Uterus (tissue), 3 donors: ENCODE measurements at regions not wholly inside any gene's neighbourhood (a gene's known extent, or its start where the extent isn't known, plus 50 kb on each side); places are given as distances from the start of the nearest gene placed in this dataset.

Experiments used
- DNase-seq, 2 donors: peaks; one replicate each; pipeline ENCODE4 v3.0.0-alpha.2; 2019 to 2020
- H3K27ac ChIP-seq, 2 donors: fragments of 200-600 bp; sonication (generic); 1 replicate in 1 of 2; 2 replicates in 1 of 2; pipeline ENCODE4 v1.5.1; 2016 to 2018
- H3K27me3 ChIP-seq, 2 donors: fragments of 200-600 bp; sonication (generic); one replicate each; pipeline ENCODE4 v1.5.1; 2018 to 2019; ENCODE audit warnings: control low read depth in 1 of 2
- H3K36me3 ChIP-seq, 2 donors: fragments of 200-600 bp; sonication (generic); one replicate each; pipeline ENCODE4 v1.5.1; 2019; ENCODE audit warnings: control low read depth in 1 of 2
- H3K4me1 ChIP-seq, 2 donors: fragments of 200-600 bp; sonication (generic); one replicate each; pipeline ENCODE4 v1.5.1; 2018 to 2019; ENCODE audit warnings: control low read depth in 1 of 2
- H3K4me3 ChIP-seq, 2 donors: fragments of 200-600 bp; sonication (generic); 1 replicate in 1 of 2; 2 replicates in 1 of 2; pipeline ENCODE4 v1.5.1; 2018 to 2019; ENCODE audit warnings: mild to moderate bottlenecking in 1 of 2
- H3K9me3 ChIP-seq, 2 donors: fragments of 200-600 bp; sonication (generic); one replicate each; pipeline ENCODE4 v1.5.1; 2019; ENCODE audit warnings: control low read depth in 1 of 2
- CTCF ChIP-seq, 4 experiments: fragments of 200-600 bp in 2 of 4; fragments of 450-650 bp in 2 of 4; sonication (generic) in 2 of 4; IDR thresholded peaks; one replicate each; pipeline ENCODE4 v1.5.1; 2016 to 2019; ENCODE audit warnings: antibody characterized with exemption in 4 of 4, mild to moderate bottlenecking in 2 of 4, moderate library complexity in 1 of 4
- POLR2A ChIP-seq, 2 donors: fragments of 450-650 bp; IDR thresholded peaks; one replicate each; pipeline ENCODE4 v1.6.1; 2016; ENCODE audit warnings: antibody characterized with exemption in 2 of 2, mild to moderate bottlenecking in 1 of 2, moderate library complexity in 1 of 2
- intact Hi-C: fragments of 100-400 bp; cut with DNase I; formaldehyde crosslinking; loops from one replicate; pipeline ENCODE4 v1.15.1; 2023; ENCODE audit warnings: low total_unique reads
- donor health status: DM: yes; HTN: yes; CAD: no.

GRCh38 chr1:108067884-108068540 lies 103.0 kb upstream of the VAV3 start:
- no peak overlapping the region for H3K27ac ChIP-seq
- no peaks in the 10 kb centered on the region for H3K4me1 ChIP-seq
- DNase-seq: no peak
- H3K27me3 ChIP-seq: no peaks in the 10 kb centered on the region
- H3K4me3 ChIP-seq: no peak overlapping the region
- TF ChIP-seq CTCF (IDR thresholded peaks at IDR 0.05) (no peak), POLR2A (IDR thresholded peaks at IDR 0.05) (no peak)
- H3K36me3 ChIP-seq: no peaks in the 10 kb centered on the region
- intact Hi-C loops: no loop called here
- no peaks in the 10 kb centered on the region for H3K9me3 ChIP-seq

GRCh38 chr1:108066808-108067207 lies 101.8 kb upstream of the VAV3 start:
- Histone ChIP-seq H3K4me3 (no peak overlapping the region), H3K36me3 (no peaks in the 10 kb centered on the region), H3K4me1 (no peaks in the 10 kb centered on the region), H3K27ac (no peak overlapping the region), H3K9me3 (peaks cover 0 to 2% of the 10 kb centered on the region in 2 donors), H3K27me3 (no peaks in the 10 kb centered on the region)
- DNase-seq: no peak
- intact Hi-C loops: no loop called here
- TF ChIP-seq CTCF (IDR thresholded peaks at IDR 0.05) (no peak), POLR2A (IDR thresholded peaks at IDR 0.05) (no peak)

GRCh38 chr1:108064255-108064654 lies 99.3 kb upstream of the VAV3 start:
- Histone ChIP-seq H3K27me3 (no peaks in the 10 kb centered on the region), H3K27ac (no peak overlapping the region), H3K4me1 (no peaks in the 10 kb centered on the region), H3K9me3 (peaks cover 0 to 2% of the 10 kb centered on the region in 2 donors), H3K36me3 (no peaks in the 10 kb centered on the region), H3K4me3 (no peak overlapping the region)
- intact Hi-C loops: no loop called here
- TF ChIP-seq CTCF (IDR thresholded peaks at IDR 0.05) (no peak), POLR2A (IDR thresholded peaks at IDR 0.05) (no peak)
- no peak for DNase-seq

GRCh38 chr1:108063703-108064102 lies 98.7 kb upstream of the VAV3 start:
- Histone ChIP-seq H3K36me3 (no peaks in the 10 kb centered on the region), H3K27ac (no peak overlapping the region), H3K4me3 (no peak overlapping the region), H3K27me3 (no peaks in the 10 kb centered on the region), H3K4me1 (no peaks in the 10 kb centered on the region), H3K9me3 (peaks cover 0 to 2% of the 10 kb centered on the region in 2 donors)
- intact Hi-C loops: no loop called here
- no peak for TF ChIP-seq POLR2A (IDR thresholded peaks at IDR 0.05)
- TF ChIP-seq CTCF (IDR thresholded peaks at IDR 0.05): no peak
- no peak for DNase-seq

- Histone ChIP-seq H3K4me3 (no peak overlapping the region), H3K27ac (no peak overlapping the region), H3K36me3 (no peaks in the 10 kb centered on the region), H3K27me3 (no peaks in the 10 kb centered on the region), H3K4me1 (no peaks in the 10 kb centered on the region), H3K9me3 (peaks cover 0 to 2% of the 10 kb centered on the region in 2 donors)
- intact Hi-C loops: no loop called here
- DNase-seq: no peak
- no peak for TF ChIP-seq POLR2A (IDR thresholded peaks at IDR 0.05)
- TF ChIP-seq CTCF (IDR thresholded peaks at IDR 0.05): no peak
Measured at GRCh38 chr1:108059945-108060344, 95.0 kb upstream of the VAV3 start.
